Motor neuron (in vitro differentiated cells): ENCODE measurements at regions not wholly inside any gene's neighbourhood (a gene's known extent, or its start where the extent isn't known, plus 50 kb on each side); places are given as distances from the start of the nearest gene placed in this dataset.
A peak's percentile ranks its signal among the peaks of the same experiment; 100 is the strongest.

Experiments
- ATAC-seq, 8 experiments: fragments of 200-7000 bp; cut with Tn5 transposase; replicated peaks in 6 of 8; 2 replicates each; pipeline ENCODE4 v1.8.0; 2021; ENCODE audit warnings: mild to moderate bottlenecking in 8 of 8, moderate library complexity in 8 of 8
- H3K27ac ChIP-seq, 2 donors: fragments of 250-450 bp; sonication (Bioruptor Pico); 2 replicates each; pipeline ENCODE4 v1.9.0; 2021; ENCODE audit warnings: antibody characterized with exemption in 2 of 2, mild to moderate bottlenecking in 2 of 2, moderate library complexity in 1 of 2
- H3K4me1 ChIP-seq, 2 donors: fragments of 250-450 bp; sonication (Bioruptor Pico); replicated peaks in 1 of 2; 2 replicates each; pipeline ENCODE4 v1.6.1; 2021; ENCODE audit warnings: antibody characterized with exemption in 2 of 2, mild to moderate bottlenecking in 2 of 2, moderate library complexity in 1 of 2
- H3K4me3 ChIP-seq, 5 donors: fragments of 250-450 bp; sonication (Bioruptor Pico); 2 replicates each; pipeline ENCODE4 v1.9.0; 2021; ENCODE audit warnings: antibody characterized with exemption in 5 of 5, mild to moderate bottlenecking in 5 of 5, moderate library complexity in 4 of 5
- WGBS, 10 experiments: fragments of 450-650 bp; shearing (Covaris generic); methylation state at CpG; one replicate each; pipeline ENCODE4 v1.0.0; 2022; 5-methylcytosine and 5-hydroxymethylcytosine counted together
- in situ Hi-C, 9 experiments: fragments of 400-800 bp; cut with MboI; loops; one replicate each; pipeline ENCODE4 v1.15.0; 2021; ENCODE audit warnings: low sequenced_read_pairs in 9 of 9, low pct_unique_long_range_greater_than_20kb in 2 of 9; ENCODE audit not compliant: unreplicated experiment in 9 of 9

DNA sequence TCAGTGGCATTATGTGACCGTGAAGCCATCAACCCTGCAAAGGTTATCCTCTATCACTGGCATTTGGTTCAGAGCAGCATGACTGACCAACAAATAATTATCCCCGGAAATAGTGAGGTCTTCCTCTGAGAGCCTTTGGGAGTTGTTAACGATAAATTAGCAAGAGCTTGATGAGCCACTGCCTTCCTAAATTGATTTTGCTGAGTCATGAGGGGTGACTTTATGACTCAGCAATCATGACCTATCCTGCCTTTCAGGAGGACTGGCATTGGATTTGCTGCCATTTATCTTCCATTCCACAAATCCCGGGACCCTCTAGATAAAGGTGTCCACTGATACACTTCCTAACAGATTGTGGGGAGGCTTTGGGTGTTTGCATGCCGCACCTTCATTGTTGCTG lies 80.8 kb upstream of the MTNR1B start:
- in situ Hi-C loops, result loop anchor here in 1 of 9 experiments (25.0 kb wide), 1 partner anchor 676 kb away; the partner anchor contains the start of gene FAT3
- no peak for ATAC-seq
- Histone ChIP-seq H3K4me3 (no peak overlapping the region), H3K27ac (no peak overlapping the region), H3K4me1 (peaks cover 7 to 14% of the 10 kb centered on the region in 2 donors)
- 50 to 100% (median 80%) methylated on average over 1 to 4 of the region's 5 CpGs; no CpG with 5 or more reads in 3 of the 10 experiments for WGBS, 10 experiments

DNA sequence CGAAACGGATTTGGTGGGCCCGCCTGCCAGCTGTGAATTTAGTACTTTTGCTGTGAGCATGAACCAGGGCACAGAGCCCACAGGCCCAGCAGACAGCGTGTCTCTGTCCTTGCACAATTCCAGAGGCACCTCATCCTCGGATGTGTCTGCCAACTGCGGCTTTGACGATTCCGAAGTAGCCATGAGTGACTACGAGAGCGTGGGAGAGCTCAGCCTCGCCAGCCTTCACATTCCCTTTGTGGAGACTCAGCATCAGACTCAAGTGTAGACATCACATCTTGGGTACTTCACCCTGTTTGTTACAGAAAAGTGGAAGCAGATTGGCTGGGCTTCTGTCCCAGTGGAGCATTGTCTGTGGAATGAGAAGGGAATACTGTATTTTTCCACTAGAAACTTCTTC lies 78.6 kb upstream of the MTNR1B start:
- Histone ChIP-seq H3K27ac (no peak overlapping the region), H3K4me1 (peaks cover 4 to 12% of the 10 kb centered on the region in 2 donors), H3K4me3 (no peak overlapping the region)
- 21 to 100% (median 100%) methylated on average over 1 to 8 of the region's 11 CpGs; no CpG with 5 or more reads in 5 of the 10 experiments for WGBS, 10 experiments
- no peak for ATAC-seq
- in situ Hi-C loops, result loop anchor here in 1 of 9 experiments (25.0 kb wide), 1 partner anchor 679 kb away; the partner anchor contains the start of gene FAT3

DNA sequence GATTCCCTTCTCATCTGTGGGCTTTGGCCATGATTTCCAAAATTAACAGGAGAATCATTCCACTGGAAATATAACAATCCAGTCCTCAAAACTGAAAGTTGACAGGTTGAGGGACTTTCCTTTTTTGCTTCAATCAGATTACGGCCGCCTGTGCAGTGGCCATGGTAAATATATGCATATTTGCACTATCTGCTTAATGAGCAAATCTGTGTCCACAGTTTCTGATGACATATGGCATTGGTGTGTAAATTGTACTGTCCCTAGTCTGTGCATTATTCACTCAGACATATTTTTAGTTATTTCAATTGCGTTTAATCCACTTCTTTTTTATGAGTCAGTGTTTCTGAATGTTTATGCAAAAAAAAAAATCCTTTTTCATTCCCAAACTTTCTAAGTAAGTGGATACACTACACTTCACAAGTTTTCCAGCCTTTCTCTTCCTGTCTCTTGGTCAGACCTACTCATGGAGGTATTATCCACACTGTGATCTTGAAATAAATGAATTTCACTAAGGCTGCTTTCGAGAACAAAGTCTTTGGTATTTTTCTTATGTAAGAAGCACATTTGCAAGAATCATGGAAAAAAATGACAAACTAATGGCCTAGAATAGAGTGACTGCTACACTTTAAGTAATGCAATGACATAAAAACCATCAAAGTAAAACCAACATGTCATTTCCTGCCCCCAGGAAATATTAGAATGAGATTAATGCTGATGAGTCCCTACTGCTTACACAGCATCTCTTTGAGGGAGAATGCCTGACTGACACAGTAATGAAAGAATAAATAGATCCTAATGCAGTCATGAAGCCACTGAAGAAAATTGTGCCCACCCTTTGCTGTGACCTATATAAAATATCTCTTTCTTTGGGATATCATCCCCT lies 76.4 kb upstream of the MTNR1B start:
- Histone ChIP-seq H3K4me1 (peaks cover 0 to 8% of the 10 kb centered on the region in 2 donors), H3K4me3 (no peak overlapping the region), H3K27ac (no peak overlapping the region)
- WGBS, 10 experiments, result 10 to 100% (median 86%) methylated on average over 1 to 4 of the region's 4 CpGs
- ATAC-seq, result peak; percentile 59 to 91 (median 82)
- in situ Hi-C loops, result loop anchor here in 1 of 9 experiments (25.0 kb wide), 1 partner anchor 681 kb away; the partner anchor contains the start of gene FAT3

DNA sequence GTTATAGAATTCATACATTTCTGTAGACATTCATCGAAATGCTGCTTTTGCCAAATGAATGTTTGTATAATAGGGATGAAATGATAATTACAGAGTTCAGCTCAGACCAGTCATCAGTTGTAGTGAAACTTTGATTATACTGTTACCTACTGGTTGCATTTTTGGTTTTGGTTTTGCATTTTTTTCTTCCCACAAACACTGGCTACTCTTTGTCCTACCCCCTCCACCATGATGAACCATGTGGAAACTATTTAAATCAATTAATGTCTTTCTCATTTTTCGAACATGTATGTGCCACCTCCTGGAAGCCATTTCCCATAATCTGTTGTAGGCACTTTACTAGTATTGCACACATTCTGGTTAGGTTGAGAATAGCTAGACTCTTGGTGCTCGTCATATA lies 75.3 kb upstream of the MTNR1B start:
- no peak overlapping the region for H3K27ac ChIP-seq
- H3K4me3 ChIP-seq, result no peak overlapping the region
- 4 to 100% (median 69%) methylated on average over 1 to 3 of the region's 3 CpGs; no CpG with 5 or more reads in 2 of the 10 experiments for WGBS, 10 experiments
- H3K4me1 ChIP-seq, result peaks cover 0 to 8% of the 10 kb centered on the region in 2 donors
- no peak for ATAC-seq
- in situ Hi-C loops, result loop anchor here in 1 of 9 experiments (25.0 kb wide), 1 partner anchor 682 kb away; the partner anchor contains the start of gene FAT3

DNA sequence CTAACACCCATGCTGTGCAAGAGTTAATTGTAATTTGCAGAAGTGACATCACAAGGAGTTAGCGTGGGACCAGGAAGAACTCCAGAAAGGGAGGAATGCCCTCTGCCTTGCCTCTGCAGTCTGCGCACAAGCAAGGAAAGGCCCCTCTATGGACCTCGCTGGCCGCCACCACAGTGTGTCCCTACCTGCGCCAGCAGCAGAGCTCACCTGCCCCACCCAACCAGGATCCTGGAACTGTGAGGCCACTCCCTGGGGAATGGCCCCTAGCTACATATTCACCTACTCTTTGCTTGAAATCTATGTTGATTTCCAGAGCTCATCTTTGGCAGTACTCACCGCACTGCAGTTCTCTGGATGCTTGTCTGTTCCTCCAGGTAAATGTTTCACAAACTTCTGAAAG lies 72.0 kb upstream of the MTNR1B start:
- in situ Hi-C loops, result loop anchor here in 1 of 9 experiments (25.0 kb wide), 1 partner anchor 685 kb away; the partner anchor contains the start of gene FAT3
- WGBS, 10 experiments, result 33 to 100% (median 85%) methylated on average over 1 to 6 of the region's 6 CpGs; no CpG with 5 or more reads in 5 of the 10 experiments
- ATAC-seq, result no peak

DNA sequence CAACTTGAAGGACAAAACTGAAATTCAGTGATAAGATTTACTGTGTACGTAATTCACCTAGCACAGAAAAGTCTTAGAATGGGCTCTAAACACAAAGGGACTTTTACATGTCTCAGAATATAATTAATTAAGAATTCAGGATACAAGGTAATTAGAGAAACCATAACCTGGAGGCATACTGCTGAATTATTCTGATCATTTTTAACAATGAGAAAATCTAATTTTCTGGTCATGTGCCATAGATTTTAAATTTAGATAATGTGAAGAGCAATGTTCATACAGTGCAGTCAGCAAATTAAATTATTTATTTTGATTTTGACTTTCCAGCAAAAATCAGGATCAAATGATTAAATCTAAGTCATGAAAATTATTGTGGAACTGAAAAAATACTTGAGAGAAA lies 67.0 kb upstream of the MTNR1B start:
- H3K4me3 ChIP-seq, result no peak overlapping the region
- 10 to 100% (median 82%) methylated on average over 1 of the region's 1 CpG; no CpG with 5 or more reads in 3 of the 10 experiments for WGBS, 10 experiments
- no peak overlapping the region for H3K27ac ChIP-seq
- H3K4me1 ChIP-seq, result peaks cover 0 to 8% of the 10 kb centered on the region in 2 donors
- ATAC-seq, result no peak
- in situ Hi-C loops, result no loop called here

More for the DNA sequence above, 72.0 kb upstream of the MTNR1B start:
- Histone ChIP-seq H3K4me1 (peaks cover 0 to 13% of the 10 kb centered on the region in 2 donors), H3K4me3 (no peak overlapping the region), H3K27ac (no peak overlapping the region)

DNA sequence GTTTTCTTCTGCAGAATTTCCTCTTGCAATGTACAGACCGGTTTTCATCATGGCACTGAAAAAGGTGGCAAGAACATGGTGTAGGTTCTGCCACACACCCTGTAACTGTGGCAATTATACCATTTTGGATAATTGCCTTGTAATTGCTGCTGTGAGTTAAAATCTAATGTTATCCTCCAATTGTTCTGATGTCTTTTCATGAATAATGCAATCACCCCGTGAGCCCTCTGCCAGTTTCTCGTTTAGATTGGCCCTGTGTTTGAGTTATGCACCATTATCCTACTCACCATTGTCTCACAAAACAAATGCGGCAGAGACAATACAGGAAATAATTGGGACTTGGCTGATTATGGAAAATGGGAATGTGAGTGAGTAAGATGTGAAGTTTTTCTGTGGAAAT lies 61.8 kb upstream of the MTNR1B start:
- 0 to 89% (median 36%) methylated on average over 2 to 4 of the region's 4 CpGs; no CpG with 5 or more reads in 2 of the 10 experiments for WGBS, 10 experiments
- in situ Hi-C loops, result no loop called here
- peaks cover 0 to 2% of the 10 kb centered on the region in 2 donors for H3K4me1 ChIP-seq
- no peak overlapping the region for H3K27ac ChIP-seq
- H3K4me3 ChIP-seq, result no peak overlapping the region
- no peak for ATAC-seq

DNA sequence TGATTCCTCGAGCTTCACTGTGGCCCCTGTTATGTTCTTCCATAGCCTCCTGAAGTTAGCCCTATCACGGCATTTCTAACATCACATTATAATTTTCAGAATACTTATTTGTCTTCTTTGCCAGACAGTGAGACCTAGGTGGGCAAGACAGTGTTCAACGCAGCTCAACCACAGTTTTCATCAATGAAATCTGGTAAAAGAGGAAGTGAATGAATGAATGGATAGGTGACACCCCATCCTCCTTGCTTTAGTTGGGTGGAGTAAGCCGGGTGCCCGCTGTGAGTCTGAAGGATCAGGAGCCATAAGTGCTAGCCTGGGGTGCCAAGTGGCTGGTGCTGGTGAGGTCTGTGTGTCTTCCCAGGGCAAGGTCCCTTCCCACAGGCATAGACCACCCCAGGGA lies 60.2 kb upstream of the MTNR1B start:
- no peak for ATAC-seq
- 13 to 90% (median 87%) methylated on average over 2 to 5 of the region's 5 CpGs; no CpG with 5 or more reads in 2 of the 10 experiments for WGBS, 10 experiments
- H3K27ac ChIP-seq, result no peak overlapping the region
- in situ Hi-C loops, result no loop called here
- no peaks in the 10 kb centered on the region for H3K4me1 ChIP-seq
- no peak overlapping the region for H3K4me3 ChIP-seq

DNA sequence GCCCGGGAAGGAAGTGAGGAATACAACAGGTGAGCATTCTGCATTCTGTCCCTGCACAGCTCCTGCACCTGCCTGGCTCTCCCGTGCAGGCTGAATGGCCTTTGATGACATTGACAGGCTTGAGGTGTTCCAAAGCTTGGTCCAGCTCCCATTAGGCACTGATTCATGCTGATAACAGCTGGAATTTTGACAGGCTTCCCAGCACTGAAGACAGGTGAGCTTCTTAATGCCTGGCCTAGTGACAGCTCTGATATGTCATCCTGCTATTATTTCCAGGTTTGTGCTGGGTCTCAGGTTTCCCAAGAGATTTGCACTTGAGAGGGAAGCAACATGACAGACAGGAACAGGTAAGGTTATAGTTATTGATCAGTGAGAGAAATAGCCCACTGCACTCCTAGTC lies 58.0 kb upstream of the MTNR1B start:
- Histone ChIP-seq H3K4me1 (no peaks in the 10 kb centered on the region), H3K4me3 (no peak overlapping the region), H3K27ac (no peak overlapping the region)
- ATAC-seq, result no peak
- WGBS, 10 experiments, result 0 to 100% (median 38%) methylated on average over 1 to 2 of the region's 2 CpGs; no CpG with 5 or more reads in 3 of the 10 experiments
- in situ Hi-C loops, result no loop called here

DNA sequence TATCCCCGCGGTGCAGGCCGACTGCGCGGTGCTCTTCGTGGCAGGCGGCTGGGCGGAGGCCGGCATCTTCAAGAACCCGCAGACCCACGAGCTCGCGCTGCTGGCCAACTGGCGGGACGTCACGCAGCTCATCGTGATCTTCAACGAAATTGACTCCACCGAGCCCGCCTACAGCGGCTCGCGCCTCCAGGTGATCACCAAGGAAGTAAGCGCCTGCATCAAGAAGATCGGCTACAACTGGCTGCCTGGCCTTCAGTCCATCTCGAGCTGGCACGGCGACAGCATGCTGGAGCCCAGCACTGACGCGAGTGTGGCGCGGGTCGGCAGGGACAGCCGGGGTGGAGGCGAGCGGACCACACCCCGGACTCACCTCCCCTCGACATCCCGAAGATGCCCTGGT lies 53.9 kb upstream of the MTNR1B start:
- H3K4me3 ChIP-seq, result no peak overlapping the region
- 93 to 100% (median 100%) methylated on average over 1 to 7 of the region's 39 CpGs; no CpG with 5 or more reads in 7 of the 10 experiments for WGBS, 10 experiments
- in situ Hi-C loops, result no loop called here
- no peak overlapping the region for H3K27ac ChIP-seq
- no peak for ATAC-seq
- peaks cover 11 to 19% of the 10 kb centered on the region in 2 donors for H3K4me1 ChIP-seq

DNA sequence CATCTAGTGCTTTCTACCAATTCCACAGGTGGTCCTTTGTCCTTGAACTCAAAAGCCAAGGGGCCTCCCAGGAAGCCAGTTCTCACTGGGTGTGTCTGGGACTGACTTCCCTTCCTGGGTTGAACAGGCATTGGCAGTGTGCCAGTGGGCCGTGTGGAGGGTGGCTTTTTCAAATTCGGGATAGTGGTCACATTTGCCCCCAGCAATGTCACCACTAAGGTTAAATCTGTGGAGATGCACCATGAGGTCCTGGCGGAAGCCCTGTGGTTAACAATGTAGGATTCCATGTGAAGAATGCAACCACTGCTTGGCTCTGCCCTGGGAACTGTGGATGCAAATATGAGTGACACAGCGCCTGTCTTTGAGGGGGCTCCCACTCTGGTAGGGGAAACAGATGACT lies 53.2 kb upstream of the MTNR1B start:
- WGBS, 10 experiments, result 0 to 100% (median 100%) methylated on average over 1 of the region's 4 CpGs; no CpG with 5 or more reads in 6 of the 10 experiments
- Histone ChIP-seq H3K27ac (no peak overlapping the region), H3K4me1 (peaks cover 13 to 22% of the 10 kb centered on the region in 2 donors), H3K4me3 (no peak overlapping the region)
- no peak for ATAC-seq
- in situ Hi-C loops, result no loop called here

DNA sequence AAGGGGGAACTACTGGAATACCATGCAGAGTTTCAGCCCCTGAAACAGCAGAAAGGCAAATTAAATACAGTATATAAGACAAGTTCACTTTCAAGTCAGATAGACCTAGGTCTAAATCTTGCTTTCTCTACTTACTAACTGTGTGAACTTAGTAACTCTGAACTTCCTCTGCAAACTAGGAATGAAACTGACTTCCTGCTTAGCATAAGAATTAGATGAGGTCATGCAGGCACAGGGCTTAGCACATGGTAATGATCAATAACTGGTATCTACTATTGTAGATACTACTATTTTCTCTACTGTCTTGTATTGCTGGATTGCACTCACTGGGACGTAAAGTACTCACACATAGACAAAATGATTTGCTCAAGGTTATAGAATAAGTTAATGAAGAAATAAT lies 51.5 kb upstream of the MTNR1B start:
- H3K4me3 ChIP-seq, result no peak overlapping the region
- H3K27ac ChIP-seq, result no peak overlapping the region
- 0 to 100% (median 78%) methylated on average over 1 of the region's 1 CpG; no CpG with 5 or more reads in 5 of the 10 experiments for WGBS, 10 experiments
- peak in 4 of 8 experiments; percentile 27 to 47 (median 38) for ATAC-seq
- peaks cover 13 to 22% of the 10 kb centered on the region in 2 donors for H3K4me1 ChIP-seq
- in situ Hi-C loops, result no loop called here

DNA sequence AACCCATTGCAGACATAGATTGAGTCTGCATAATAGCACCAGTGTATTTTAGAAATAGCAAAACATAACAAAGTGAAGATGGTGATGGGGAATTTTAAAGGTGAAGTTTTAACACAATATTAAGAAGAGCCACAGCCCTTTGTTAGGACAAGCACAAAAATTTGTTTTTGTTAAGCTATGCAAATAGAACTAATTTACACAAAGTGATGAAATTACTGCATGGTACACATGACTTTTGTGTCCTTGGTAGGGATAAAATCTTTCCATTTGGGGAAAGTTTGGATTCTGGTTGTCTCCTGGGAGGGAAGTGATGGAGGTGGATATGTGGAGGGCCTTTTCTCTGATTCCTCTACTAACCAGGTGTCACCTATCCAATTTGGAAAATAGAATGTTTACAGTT lies 50.4 kb upstream of the MTNR1B start:
- Histone ChIP-seq H3K27ac (no peak overlapping the region), H3K4me3 (no peak overlapping the region), H3K4me1 (peaks cover 13 to 22% of the 10 kb centered on the region in 2 donors)
- in situ Hi-C loops, result no loop called here
- peak in 2 of 8 experiments; percentile 66 to 71 for ATAC-seq
